Stimulated activated CD4-positive, alpha-beta T cell treated with anti-CD3 and anti-CD28 coated beads, Interleukin-1b, Interleukin-23, amount 100 ng/mL, for 4 hours (primary cell): ENCODE measurements at regions not wholly inside any gene's neighbourhood (a gene's known extent, or its start where the extent isn't known, plus 50 kb on each side); places are given as distances from the start of the nearest gene placed in this dataset.

Experiments used
- DNase-seq, 2 donors: peaks; one replicate each; pipeline ENCODE4 v3.0.0-alpha.2; 2020; ENCODE audit warnings: low read depth in 2 of 2

- DNase-seq = no peak
These were observed 195.8 kb upstream of the COL8A1 start for GRCh38 chr3:99442599-99442998.

DNA sequence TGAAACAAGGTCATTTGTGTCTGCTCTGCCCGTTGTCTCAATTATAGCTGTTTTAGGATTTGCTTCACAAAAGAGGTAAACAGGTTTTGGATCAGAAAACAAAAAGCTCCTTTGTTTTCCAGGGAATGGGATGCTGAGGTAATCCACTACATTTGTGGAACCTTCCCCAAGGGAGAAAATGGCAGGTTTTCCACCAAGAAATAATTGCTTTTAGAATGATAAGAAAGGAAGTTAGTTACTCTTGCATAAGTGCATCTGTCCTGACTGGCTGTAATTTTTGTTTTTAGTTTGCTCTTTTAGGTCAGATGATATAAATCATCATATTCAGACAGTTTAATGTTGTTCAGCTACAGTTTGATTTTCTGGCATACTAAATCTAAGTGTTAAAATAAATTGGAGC lies 198.5 kb upstream of the COL8A1 start:
- DNase-seq = no peak

GRCh38 chr3:99434190-99434589 lies 204.2 kb upstream of the COL8A1 start:
- no peak for DNase-seq

DNA sequence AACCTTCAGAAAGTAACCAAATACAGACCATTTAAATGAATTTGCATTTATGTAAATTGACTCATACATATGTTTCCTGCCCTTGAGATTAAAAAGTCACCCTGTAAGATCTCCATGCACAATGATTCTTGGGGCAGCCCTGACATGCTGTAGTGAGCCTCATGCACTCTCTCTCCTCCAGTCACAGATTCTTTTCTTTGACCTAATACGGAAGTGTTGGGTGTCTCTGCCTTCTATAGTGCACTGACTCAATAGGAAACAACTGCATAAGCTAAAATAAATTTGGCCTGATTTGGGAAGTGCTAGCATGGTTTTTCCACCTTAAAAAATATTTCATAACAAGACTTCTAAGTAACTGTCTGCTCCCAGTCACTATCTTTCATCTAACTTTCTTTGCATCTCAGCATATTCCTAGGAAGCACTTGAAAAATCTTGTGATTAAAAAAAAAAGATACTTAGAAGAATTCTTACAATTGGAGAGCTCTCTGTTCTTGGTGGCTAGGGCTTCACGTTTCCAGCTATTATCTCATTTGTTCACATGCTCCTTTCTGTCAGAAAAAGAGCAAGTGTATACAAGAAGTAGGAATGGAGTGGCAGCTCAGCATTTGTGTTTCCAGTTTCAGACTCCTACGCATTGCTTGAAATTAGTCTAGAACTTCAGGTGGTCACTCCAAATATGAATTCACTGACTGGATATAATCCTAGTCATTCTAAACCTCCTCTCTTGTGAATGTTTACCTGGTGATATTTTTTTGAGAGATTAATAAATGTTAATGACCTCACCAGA lies 207.9 kb upstream of the COL8A1 start:
- no peak for DNase-seq

DNA sequence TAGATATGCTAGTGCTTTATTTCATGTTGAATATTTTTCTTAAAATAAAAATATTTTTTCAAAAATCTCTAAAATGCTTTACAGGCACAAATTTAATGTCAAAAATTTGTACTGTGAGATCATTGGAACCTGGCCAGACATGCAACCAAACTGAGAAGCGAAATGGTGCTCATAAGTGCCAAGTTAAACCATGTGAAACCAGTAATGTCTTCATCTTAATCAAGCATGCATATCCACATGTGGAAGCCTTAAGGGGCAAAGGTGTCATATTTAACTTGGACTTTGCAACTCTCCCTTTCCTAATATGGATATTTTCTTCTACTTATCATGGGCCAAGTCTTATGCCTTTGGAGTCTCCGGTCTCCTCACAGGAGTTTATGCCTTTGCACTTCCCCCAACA lies 208.9 kb upstream of the COL8A1 start:
- DNase-seq = no peak

- no peak for DNase-seq
These were observed 212.5 kb upstream of the COL8A1 start for GRCh38 chr3:99425930-99426329.

DNA sequence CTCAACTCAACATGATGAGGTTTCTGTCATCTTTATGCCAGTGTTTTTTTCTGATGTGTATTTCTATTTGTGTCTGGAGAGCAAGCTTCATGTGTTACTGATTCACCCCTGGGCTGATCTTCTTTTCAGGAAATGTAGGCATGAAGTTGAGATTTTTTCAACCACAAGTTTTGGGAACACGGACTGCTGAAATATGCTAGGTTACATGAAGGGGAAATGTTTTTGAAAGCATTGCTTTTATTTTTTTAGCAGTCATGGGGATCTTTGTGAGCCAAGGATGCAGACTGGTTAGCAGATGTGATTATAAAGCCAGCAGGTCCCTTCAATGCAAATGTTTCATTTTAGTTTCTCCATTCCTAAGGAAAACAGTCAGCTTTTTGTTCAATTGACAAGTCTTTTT lies 219.3 kb upstream of the COL8A1 start:
- DNase-seq = no peak

GRCh38 chr3:99418709-99419108 lies 219.7 kb upstream of the COL8A1 start:
- no peak for DNase-seq

DNA sequence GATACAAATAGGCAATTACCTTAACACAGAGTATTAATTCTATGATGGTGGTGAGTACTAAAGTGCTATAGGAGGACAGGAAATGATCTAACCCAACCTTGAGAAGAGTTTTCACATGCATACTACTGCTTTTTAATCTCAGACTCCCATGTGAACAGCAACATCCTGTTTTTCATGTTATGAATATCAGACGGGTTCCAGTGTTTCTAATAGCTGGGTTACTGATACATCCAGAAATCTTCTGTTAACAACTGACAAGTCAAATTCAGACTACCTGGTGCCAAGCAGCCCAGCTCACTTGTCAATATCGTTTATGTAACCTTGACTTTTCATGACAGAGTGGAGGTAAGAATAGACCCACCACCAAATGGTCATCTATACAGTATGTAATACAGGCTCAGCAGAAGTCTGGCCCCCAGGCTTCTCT lies 220.2 kb upstream of the COL8A1 start:
- no peak for DNase-seq

DNA sequence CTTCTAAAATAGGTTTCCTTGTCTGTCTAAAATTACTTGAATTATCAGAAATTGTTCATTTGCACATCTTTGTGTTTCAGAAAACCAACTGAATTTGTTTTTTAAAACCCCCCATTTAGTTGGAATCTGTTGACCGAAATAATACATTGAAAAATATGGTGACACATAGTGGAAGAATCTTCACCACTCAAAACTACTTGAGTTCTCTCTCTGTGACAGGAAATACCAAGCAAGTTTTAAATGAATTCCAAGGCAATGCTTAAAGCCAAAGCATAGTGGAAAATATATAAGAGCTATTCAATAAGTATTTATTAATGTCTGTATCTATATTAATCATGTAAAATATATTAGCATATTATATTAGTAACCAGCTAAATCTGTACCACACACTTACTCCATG lies 224.9 kb upstream of the COL8A1 start:
- no peak for DNase-seq

GRCh38 chr3:99410789-99411311 lies 227.5 kb upstream of the COL8A1 start:
- no peak for DNase-seq

DNA sequence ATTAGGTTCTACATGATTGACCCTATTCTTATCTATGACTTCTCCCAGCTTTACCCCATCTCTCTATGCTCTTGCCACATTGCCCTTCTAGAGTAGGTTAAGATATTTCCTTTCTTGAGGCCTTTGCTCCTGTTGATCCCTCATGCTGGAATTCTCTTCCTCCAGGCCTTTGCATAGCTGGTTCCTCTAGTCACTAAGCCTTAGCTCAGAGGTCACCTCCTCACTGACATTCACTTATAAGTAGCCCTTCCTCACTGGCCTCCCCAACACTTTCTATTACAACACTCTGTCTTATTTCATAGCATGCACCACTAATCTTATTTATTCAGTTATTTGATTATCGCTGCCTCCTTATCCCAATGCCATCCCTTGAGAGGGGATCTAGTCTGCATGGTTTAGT lies 228.4 kb upstream of the COL8A1 start:
- DNase-seq = no peak

GRCh38 chr3:99407257-99407656 lies 231.1 kb upstream of the COL8A1 start:
- no peak for DNase-seq

- DNase-seq = no peak
These were observed 235.6 kb upstream of the COL8A1 start for GRCh38 chr3:99402755-99403154.

DNA sequence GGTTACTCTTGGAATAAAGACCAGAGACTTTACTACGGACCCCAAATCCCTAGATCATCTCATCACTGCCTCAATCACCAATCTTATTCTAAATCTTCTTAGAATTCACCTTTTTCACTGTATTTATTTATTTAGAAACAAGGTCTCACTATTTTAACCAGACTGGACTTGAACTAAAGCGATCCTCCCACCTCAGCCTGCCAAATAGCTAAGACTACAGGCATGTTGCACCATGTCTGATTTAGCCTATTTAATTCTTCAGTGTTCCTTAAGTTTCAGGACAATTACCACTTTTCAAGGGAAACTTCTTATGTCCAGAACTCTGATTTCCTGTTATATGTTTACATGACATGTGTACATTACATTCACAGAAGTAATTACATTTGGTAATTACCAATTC lies 238.0 kb upstream of the COL8A1 start:
- no peak for DNase-seq

GRCh38 chr3:99396651-99397275 lies 241.6 kb upstream of the COL8A1 start:
- no peak for DNase-seq

GRCh38 chr3:99394831-99395778 lies 243.3 kb upstream of the COL8A1 start:
- no peak for DNase-seq

- DNase-seq = no peak
These were observed 244.4 kb upstream of the COL8A1 start for GRCh38 chr3:99393961-99394360.

GRCh38 chr3:99388780-99389179 lies 249.6 kb upstream of the COL8A1 start:
- no peak for DNase-seq

GRCh38 chr3:99384596-99384995 lies 253.8 kb upstream of the COL8A1 start:
- DNase-seq = no peak

- DNase-seq = no peak
These were observed 261.5 kb upstream of the COL8A1 start for GRCh38 chr3:99376926-99377325.

- no peak for DNase-seq
These were observed 264.6 kb upstream of the COL8A1 start for GRCh38 chr3:99373846-99374210.
